K562 (cell line): ENCODE measurements at regions not wholly inside any gene's neighbourhood (a gene's known extent, or its start where the extent isn't known, plus 50 kb on each side); places are given as distances from the start of the nearest gene placed in this dataset.
A peak's percentile ranks its signal among the peaks of the same experiment; 100 is the strongest.

Source experiments
- JUND ChIP-seq, 2 experiments: IDR thresholded peaks; 2 replicates in 1 of 2; 3 replicates in 1 of 2; pipeline ENCODE4 v1.6.1; 2011; ENCODE audit warnings: borderline replicate concordance in 2 of 2, low read depth in 2 of 2, low read length in 2 of 2, improper control_type of control experiment in 1 of 2, missing biosample characterization in 1 of 2, missing genetic modification characterization in 1 of 2, missing genetic modification reagents in 1 of 2
- KLF16 ChIP-seq: IDR thresholded peaks from 2 replicates; pipeline ENCODE4 v1.6.1; 2016; ENCODE audit warnings: antibody characterized with exemption
- RAD21 ChIP-seq, 2 experiments: fragments of 250-450 bp in 1 of 2; fragments of 450-650 bp in 1 of 2; sonication (Bioruptor Pico) in 1 of 2; formaldehyde crosslinking in 1 of 2; IDR thresholded peaks in 1 of 2; conservative IDR thresholded peaks in 1 of 2; 2 replicates each; pipeline versions ENCODE4 v1.4.0 to v1.8.0; 2020 to 2022; ENCODE audit warnings: mild to moderate bottlenecking in 2 of 2, moderate library complexity in 1 of 2
- SMC3 ChIP-seq: conservative IDR thresholded peaks from 2 replicates; pipeline ENCODE4 v1.6.1; 2011; ENCODE audit warnings: low read depth, low read length, improper control_type of control experiment; ENCODE audit not compliant: insufficient read depth
- SRF ChIP-seq, 2 experiments: fragments of 250-450, 450-650 bp in 1 of 2; sonication (Bioruptor Pico) in 1 of 2; sonication (generic) in 1 of 2; formaldehyde crosslinking; IDR thresholded peaks; 2 replicates each; pipeline versions ENCODE4 v1.5.0 to v1.5.1; 2020 to 2022; ENCODE audit warnings: mild to moderate bottlenecking in 1 of 2, missing genetic modification reagents in 1 of 2
- YY1 ChIP-seq, 3 experiments: IDR thresholded peaks; 2 replicates each; pipeline ENCODE4 v1.6.1; 2011; ENCODE audit warnings: low read length in 2 of 3, mild to moderate bottlenecking in 2 of 3, moderate library complexity in 2 of 3, borderline replicate concordance in 1 of 3, control low read depth in 1 of 3, low read depth in 1 of 3; ENCODE audit not compliant: insufficient read depth in 3 of 3, insufficient replicate concordance in 2 of 3, control insufficient read depth in 1 of 3, insufficient read length in 1 of 3; ENCODE audit errors: extremely low read depth in 1 of 3
- ZFP36 ChIP-seq: fragments of 150-350 bp; IDR thresholded peaks from 2 replicates; pipeline ENCODE4 v1.6.1; 2018; ENCODE audit warnings: low read length, low read depth; ENCODE audit not compliant: partially characterized antibody
- ZKSCAN1 ChIP-seq: fragments of 150-350 bp; IDR thresholded peaks from 2 replicates; pipeline ENCODE4 v1.6.1; 2016; ENCODE audit warnings: low read depth, low read length
- ZNF76 ChIP-seq: fragments of 250-450 bp; sonication (Bioruptor Pico); IDR thresholded peaks from 2 replicates; pipeline ENCODE4 v1.4.0; 2020; ENCODE audit warnings: mild to moderate bottlenecking, moderate library complexity, borderline replicate concordance
- TF ChIP-seq, protein P1 (sequence below): sonication (generic); formaldehyde crosslinking; IDR thresholded peaks from 2 replicates; pipeline ENCODE4 v1.8.0; 2022; ENCODE audit warnings: missing genetic modification reagents, mild to moderate bottlenecking, borderline replicate concordance
- TF ChIP-seq, protein P2 (sequence below), 3 experiments: IDR thresholded peaks in 2 of 3; conservative IDR thresholded peaks in 1 of 3; 2 replicates each; pipeline ENCODE4 v1.5.1; 2011 to 2012; ENCODE audit warnings: low read length in 3 of 3, mild to moderate bottlenecking in 3 of 3, control low read depth in 2 of 3, improper control_type of control experiment in 1 of 3, inconsistent platforms in 1 of 3, low read depth in 1 of 3, mixed read lengths in 1 of 3, moderate library complexity in 1 of 3; ENCODE audit not compliant: insufficient read depth in 2 of 3
- TF ChIP-seq, protein P3 (sequence below): fragments of 250-450 bp; sonication (Bioruptor Pico); IDR thresholded peaks from 2 replicates; pipeline ENCODE4 v1.4.0; 2020; ENCODE audit warnings: mild to moderate bottlenecking, moderate library complexity

DNA sequence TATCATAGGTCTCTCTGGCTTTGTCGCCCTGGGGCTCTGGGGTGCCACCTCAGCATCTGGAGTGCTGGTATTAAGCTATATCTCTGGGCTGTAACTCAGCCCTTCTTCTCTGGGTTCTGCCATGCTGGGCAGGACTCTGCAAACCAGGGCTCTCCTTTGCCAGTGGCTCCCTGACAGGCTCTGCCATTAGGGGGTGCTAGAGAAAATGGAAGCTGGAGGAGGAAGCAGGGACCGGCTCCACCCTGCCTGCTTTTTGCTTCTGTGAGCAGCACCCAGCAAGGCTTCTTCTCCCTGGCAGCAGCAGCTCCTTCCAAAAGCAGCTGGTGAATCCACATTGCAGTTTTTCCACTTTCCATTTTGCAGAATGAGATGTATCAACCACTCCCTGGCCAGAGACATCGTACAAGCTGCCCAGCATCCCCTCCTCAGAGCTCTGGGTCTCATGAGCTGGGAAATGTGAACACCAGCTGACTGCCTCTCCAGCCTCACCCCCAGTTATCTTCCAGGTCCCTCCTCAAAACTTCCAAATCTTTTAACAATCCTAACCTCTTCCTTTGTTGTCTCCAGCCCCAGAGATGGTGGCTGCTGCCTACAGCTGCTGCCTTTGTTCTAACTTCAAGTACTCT is 165.0 kb downstream of the ABHD5 start (continued):
- TF ChIP-seq SMC3 (peak; percentile 45; the same call in 1 of the 2 replicates), YY1 (IDR thresholded peaks at IDR 0.05; ENCODE audit: borderline replicate concordance in 1 of 3, control insufficient read depth in 1 of 3, extremely low read depth in 1 of 3, insufficient read depth in 3 of 3, insufficient read length in 1 of 3, insufficient replicate concordance in 2 of 3, low read depth in 1 of 3, low read length in 2 of 3) (peak in 2 of 3 experiments; percentile 8 to 38), RAD21 (CRISPR knock-in tag; conservative IDR thresholded peaks at IDR 0.05 in 1 of 2, IDR thresholded peaks at IDR 0.05 in 1 of 2) (peak; percentile 32 to 59), ZFP36 (peak; percentile 21), JUND (IDR thresholded peaks at IDR 0.05; ENCODE audit: borderline replicate concordance, low read depth, low read length) (0 out of 2 replicates have a peak, but pooled peaks have one; percentile 6), JUND (tag; IDR thresholded peaks at IDR 0.05; ENCODE audit: borderline replicate concordance, low read depth, low read length) (no peak), KLF16 (0 out of 2 replicates have a peak, but pooled peaks have one; percentile 5), ZNF76 (CRISPR knock-in tag) (no peak), ZKSCAN1 (no peak), SRF (CRISPR knock-in tag; IDR thresholded peaks at IDR 0.05) (peak in 1 of 2 experiments; percentile 47; a peak in 1 of 4 replicates)
- TF ChIP-seq, protein P1, sequence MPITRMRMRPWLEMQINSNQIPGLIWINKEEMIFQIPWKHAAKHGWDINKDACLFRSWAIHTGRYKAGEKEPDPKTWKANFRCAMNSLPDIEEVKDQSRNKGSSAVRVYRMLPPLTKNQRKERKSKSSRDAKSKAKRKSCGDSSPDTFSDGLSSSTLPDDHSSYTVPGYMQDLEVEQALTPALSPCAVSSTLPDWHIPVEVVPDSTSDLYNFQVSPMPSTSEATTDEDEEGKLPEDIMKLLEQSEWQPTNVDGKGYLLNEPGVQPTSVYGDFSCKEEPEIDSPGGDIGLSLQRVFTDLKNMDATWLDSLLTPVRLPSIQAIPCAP (CRISPR knock-in tag) = no peak
- TF ChIP-seq, protein P2, sequence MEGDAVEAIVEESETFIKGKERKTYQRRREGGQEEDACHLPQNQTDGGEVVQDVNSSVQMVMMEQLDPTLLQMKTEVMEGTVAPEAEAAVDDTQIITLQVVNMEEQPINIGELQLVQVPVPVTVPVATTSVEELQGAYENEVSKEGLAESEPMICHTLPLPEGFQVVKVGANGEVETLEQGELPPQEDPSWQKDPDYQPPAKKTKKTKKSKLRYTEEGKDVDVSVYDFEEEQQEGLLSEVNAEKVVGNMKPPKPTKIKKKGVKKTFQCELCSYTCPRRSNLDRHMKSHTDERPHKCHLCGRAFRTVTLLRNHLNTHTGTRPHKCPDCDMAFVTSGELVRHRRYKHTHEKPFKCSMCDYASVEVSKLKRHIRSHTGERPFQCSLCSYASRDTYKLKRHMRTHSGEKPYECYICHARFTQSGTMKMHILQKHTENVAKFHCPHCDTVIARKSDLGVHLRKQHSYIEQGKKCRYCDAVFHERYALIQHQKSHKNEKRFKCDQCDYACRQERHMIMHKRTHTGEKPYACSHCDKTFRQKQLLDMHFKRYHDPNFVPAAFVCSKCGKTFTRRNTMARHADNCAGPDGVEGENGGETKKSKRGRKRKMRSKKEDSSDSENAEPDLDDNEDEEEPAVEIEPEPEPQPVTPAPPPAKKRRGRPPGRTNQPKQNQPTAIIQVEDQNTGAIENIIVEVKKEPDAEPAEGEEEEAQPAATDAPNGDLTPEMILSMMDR (IDR thresholded peaks at IDR 0.05 in 2 of 3, conservative IDR thresholded peaks at IDR 0.05 in 1 of 3; ENCODE audit: insufficient read depth in 2 of 3, low read depth in 1 of 3, low read length in 3 of 3) = peak; percentile 66 to 77 (median 75)
- TF ChIP-seq, protein P3, sequence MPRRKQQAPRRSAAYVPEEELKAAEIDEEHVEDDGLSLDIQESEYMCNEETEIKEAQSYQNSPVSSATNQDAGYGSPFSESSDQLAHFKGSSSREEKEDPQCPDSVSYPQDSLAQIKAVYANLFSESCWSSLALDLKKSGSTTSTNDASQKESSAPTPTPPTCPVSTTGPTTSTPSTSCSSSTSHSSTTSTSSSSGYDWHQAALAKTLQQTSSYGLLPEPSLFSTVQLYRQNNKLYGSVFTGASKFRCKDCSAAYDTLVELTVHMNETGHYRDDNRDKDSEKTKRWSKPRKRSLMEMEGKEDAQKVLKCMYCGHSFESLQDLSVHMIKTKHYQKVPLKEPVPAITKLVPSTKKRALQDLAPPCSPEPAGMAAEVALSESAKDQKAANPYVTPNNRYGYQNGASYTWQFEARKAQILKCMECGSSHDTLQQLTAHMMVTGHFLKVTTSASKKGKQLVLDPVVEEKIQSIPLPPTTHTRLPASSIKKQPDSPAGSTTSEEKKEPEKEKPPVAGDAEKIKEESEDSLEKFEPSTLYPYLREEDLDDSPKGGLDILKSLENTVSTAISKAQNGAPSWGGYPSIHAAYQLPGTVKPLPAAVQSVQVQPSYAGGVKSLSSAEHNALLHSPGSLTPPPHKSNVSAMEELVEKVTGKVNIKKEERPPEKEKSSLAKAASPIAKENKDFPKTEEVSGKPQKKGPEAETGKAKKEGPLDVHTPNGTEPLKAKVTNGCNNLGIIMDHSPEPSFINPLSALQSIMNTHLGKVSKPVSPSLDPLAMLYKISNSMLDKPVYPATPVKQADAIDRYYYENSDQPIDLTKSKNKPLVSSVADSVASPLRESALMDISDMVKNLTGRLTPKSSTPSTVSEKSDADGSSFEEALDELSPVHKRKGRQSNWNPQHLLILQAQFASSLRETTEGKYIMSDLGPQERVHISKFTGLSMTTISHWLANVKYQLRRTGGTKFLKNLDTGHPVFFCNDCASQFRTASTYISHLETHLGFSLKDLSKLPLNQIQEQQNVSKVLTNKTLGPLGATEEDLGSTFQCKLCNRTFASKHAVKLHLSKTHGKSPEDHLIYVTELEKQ = no peak
